Tibial nerve (tissue), 3 donors: ENCODE measurements at regions not wholly inside any gene's neighbourhood (a gene's known extent, or its start where the extent isn't known, plus 50 kb on each side); places are given as distances from the start of the nearest gene placed in this dataset.

Source experiments
- POLR2A ChIP-seq, 2 donors: fragments of 450-650 bp; IDR thresholded peaks; one replicate each; pipeline ENCODE4 v1.6.1; 2017; ENCODE audit warnings: antibody characterized with exemption in 2 of 2, mild to moderate bottlenecking in 2 of 2, moderate library complexity in 2 of 2
- TF ChIP-seq, protein P1 (sequence below), 5 experiments: fragments of 200-600 bp in 3 of 5; fragments of 450-650 bp in 2 of 5; sonication (generic) in 3 of 5; IDR thresholded peaks; one replicate each; pipeline ENCODE4 v1.5.1; 2016 to 2019; ENCODE audit warnings: antibody characterized with exemption in 5 of 5, mild to moderate bottlenecking in 3 of 5, moderate library complexity in 2 of 5

DNA sequence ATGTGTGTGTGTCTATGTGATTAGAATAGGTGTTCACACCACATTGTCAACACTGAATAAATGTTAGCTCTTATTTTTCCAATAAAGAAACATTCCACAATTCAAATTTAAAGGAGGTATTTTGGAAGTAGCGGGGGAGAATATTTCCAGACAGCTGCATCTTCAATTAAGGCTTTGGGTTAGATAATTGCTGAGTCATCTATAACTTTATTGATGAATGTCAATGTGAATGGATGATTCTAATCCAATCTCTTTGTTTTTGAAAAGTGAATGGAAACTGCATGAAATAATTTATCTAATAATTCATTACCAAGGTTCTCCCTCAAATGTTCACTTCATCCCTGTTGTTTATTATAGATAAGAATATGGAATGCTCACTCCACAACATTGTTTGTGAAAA is 625.2 kb downstream of the IRS1 start:
- TF ChIP-seq, protein P1, sequence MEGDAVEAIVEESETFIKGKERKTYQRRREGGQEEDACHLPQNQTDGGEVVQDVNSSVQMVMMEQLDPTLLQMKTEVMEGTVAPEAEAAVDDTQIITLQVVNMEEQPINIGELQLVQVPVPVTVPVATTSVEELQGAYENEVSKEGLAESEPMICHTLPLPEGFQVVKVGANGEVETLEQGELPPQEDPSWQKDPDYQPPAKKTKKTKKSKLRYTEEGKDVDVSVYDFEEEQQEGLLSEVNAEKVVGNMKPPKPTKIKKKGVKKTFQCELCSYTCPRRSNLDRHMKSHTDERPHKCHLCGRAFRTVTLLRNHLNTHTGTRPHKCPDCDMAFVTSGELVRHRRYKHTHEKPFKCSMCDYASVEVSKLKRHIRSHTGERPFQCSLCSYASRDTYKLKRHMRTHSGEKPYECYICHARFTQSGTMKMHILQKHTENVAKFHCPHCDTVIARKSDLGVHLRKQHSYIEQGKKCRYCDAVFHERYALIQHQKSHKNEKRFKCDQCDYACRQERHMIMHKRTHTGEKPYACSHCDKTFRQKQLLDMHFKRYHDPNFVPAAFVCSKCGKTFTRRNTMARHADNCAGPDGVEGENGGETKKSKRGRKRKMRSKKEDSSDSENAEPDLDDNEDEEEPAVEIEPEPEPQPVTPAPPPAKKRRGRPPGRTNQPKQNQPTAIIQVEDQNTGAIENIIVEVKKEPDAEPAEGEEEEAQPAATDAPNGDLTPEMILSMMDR (IDR thresholded peaks at IDR 0.05), result no peak
- TF ChIP-seq POLR2A (IDR thresholded peaks at IDR 0.05), result no peak
